ENCODE measurements at regions not wholly inside any gene's neighbourhood (a gene's known extent, or its start where the extent isn't known, plus 50 kb on each side); places are given as distances from the start of the nearest gene placed in this dataset.
"Not testable (repeated sequence)": the region's sequence is repeated elsewhere in the genome, so short reads cannot be mapped to it uniquely, and the experiment has no call there.

GRCh38 chr14:101247842-101248725, 313.2 kb upstream of the DIO3 start:
- no peak for DNase-seq (ENCODE audit: low spot score)

GRCh38 chr14:101248840-101249675, 312.2 kb upstream of the DIO3 start:
- no peak for DNase-seq (ENCODE audit: low spot score)

GRCh38 chr14:101249676-101250036, 311.6 kb upstream of the DIO3 start:
- DNase-seq (ENCODE audit: low spot score), result no peak

GRCh38 chr14:101250336-101250947, 310.9 kb upstream of the DIO3 start:
- no peak for DNase-seq (ENCODE audit: low spot score)

GRCh38 chr14:101250948-101251811, 310.1 kb upstream of the DIO3 start:
- DNase-seq (ENCODE audit: low spot score), result no peak

- DNase-seq (ENCODE audit: low spot score), result no peak
Measured at GRCh38 chr14:101251812-101252442, 309.4 kb upstream of the DIO3 start.

- DNase-seq (ENCODE audit: low spot score), result no peak
Measured at GRCh38 chr14:101252443-101253214, 308.7 kb upstream of the DIO3 start.

GRCh38 chr14:101253948-101254347, 307.3 kb upstream of the DIO3 start:
- no peak for DNase-seq (ENCODE audit: low spot score)

GRCh38 chr14:101254805-101255764, 306.2 kb upstream of the DIO3 start:
- DNase-seq (ENCODE audit: low spot score), result no peak

- no peak for DNase-seq (ENCODE audit: low spot score)
Measured at GRCh38 chr14:101255765-101256125, 305.6 kb upstream of the DIO3 start.

- no peak for DNase-seq (ENCODE audit: low spot score)
Measured at GRCh38 chr14:101256266-101256665, 305.0 kb upstream of the DIO3 start.

GRCh38 chr14:101257551-101257950, 303.7 kb upstream of the DIO3 start:
- no peak for DNase-seq (ENCODE audit: low spot score)

- no peak for DNase-seq (ENCODE audit: low spot score)
Measured at GRCh38 chr14:101259748-101260147, 301.5 kb upstream of the DIO3 start.

GRCh38 chr14:101266441-101266840, 294.9 kb upstream of the DIO3 start:
- DNase-seq (ENCODE audit: low spot score), result not testable (repeated sequence)

GRCh38 chr14:101273091-101273490, 288.2 kb upstream of the DIO3 start:
- no peak for DNase-seq (ENCODE audit: low spot score)

GRCh38 chr14:101276309-101277091, 284.8 kb upstream of the DIO3 start:
- DNase-seq (ENCODE audit: low spot score), result no peak

- no peak for DNase-seq (ENCODE audit: low spot score)
Measured at GRCh38 chr14:101282418-101282817, 278.9 kb upstream of the DIO3 start.

GRCh38 chr14:101284711-101285110, 276.6 kb upstream of the DIO3 start:
- no peak for DNase-seq (ENCODE audit: low spot score)

All from iPS-NIHi11 (cell line).